Ecto neural progenitor cell (in vitro differentiated cells): ENCODE measurements at regions not wholly inside any gene's neighbourhood (a gene's known extent, or its start where the extent isn't known, plus 50 kb on each side); places are given as distances from the start of the nearest gene placed in this dataset.

Experiments used
- DNase-seq: peaks from one replicate; pipeline ENCODE4 v3.0.0-alpha.2; 2018; ENCODE audit warnings: low spot score

- no peak for DNase-seq
These were observed 500.6 kb downstream of the QKI start for GRCh38 chr6:163915131-163915530.

GRCh38 chr6:163913045-163913444, 498.5 kb downstream of the QKI start:
- no peak for DNase-seq

- no peak for DNase-seq
These were observed 491.6 kb downstream of the QKI start for GRCh38 chr6:163906006-163906710.

GRCh38 chr6:163904186-163904585, 489.7 kb downstream of the QKI start:
- no peak for DNase-seq

- no peak for DNase-seq
These were observed 489.0 kb downstream of the QKI start for GRCh38 chr6:163903541-163903940.

- DNase-seq: no peak
These were observed 488.5 kb downstream of the QKI start for GRCh38 chr6:163902993-163903392.

- DNase-seq: no peak
These were observed 487.2 kb downstream of the QKI start for GRCh38 chr6:163901681-163902080.

- DNase-seq: no peak
These were observed 486.1 kb downstream of the QKI start for GRCh38 chr6:163900570-163900969.

GRCh38 chr6:163897669-163898068, 483.2 kb downstream of the QKI start:
- DNase-seq: no peak

GRCh38 chr6:163897030-163897429, 482.5 kb downstream of the QKI start:
- no peak for DNase-seq

GRCh38 chr6:163895162-163895561, 480.6 kb downstream of the QKI start:
- no peak for DNase-seq

GRCh38 chr6:163893609-163894189, 479.2 kb downstream of the QKI start:
- no peak for DNase-seq

- no peak for DNase-seq
These were observed 478.5 kb downstream of the QKI start for GRCh38 chr6:163892824-163893561.

- DNase-seq: no peak
These were observed 475.5 kb downstream of the QKI start for GRCh38 chr6:163889904-163890514.

- DNase-seq: no peak
These were observed 473.7 kb downstream of the QKI start for GRCh38 chr6:163888030-163888819.

- no peak for DNase-seq
These were observed 471.9 kb downstream of the QKI start for GRCh38 chr6:163886428-163886827.

- DNase-seq: no peak
These were observed 469.5 kb downstream of the QKI start for GRCh38 chr6:163883984-163884383.

- DNase-seq: no peak
These were observed 464.2 kb downstream of the QKI start for GRCh38 chr6:163878698-163879097.

GRCh38 chr6:163877877-163878639, 463.5 kb downstream of the QKI start:
- no peak for DNase-seq

- DNase-seq: no peak
These were observed 461.9 kb downstream of the QKI start for GRCh38 chr6:163876391-163876790.

GRCh38 chr6:163874784-163875183, 460.3 kb downstream of the QKI start:
- DNase-seq: no peak
